Brain pericyte (primary cell): ENCODE measurements at regions not wholly inside any gene's neighbourhood (a gene's known extent, or its start where the extent isn't known, plus 50 kb on each side); places are given as distances from the start of the nearest gene placed in this dataset.

Experiments
- DNase-seq: peaks from one replicate; pipeline ENCODE4 v3.0.0-alpha.2; 2012; ENCODE audit warnings: low read depth, low spot score

DNA sequence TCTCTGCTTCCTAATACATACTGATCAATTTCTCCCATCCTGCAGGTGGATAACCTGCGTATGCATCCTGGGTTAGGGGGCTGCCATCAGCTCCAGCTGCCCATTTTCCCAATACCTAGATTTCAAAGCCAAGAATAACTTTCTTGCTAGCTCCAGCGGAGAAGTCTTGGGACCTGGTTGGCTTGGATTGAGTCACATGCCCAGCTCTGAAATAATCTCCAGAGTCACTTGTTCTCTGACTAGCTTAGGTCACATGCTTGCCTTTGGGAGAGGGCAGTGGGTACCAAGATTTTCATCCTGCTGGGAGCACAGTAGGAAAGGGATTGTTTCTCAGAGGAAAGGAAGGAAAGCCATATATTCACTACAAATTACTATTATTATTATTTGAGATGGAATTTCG is 70.0 kb upstream of the ELAC2 start:
- DNase-seq, result no peak

DNA sequence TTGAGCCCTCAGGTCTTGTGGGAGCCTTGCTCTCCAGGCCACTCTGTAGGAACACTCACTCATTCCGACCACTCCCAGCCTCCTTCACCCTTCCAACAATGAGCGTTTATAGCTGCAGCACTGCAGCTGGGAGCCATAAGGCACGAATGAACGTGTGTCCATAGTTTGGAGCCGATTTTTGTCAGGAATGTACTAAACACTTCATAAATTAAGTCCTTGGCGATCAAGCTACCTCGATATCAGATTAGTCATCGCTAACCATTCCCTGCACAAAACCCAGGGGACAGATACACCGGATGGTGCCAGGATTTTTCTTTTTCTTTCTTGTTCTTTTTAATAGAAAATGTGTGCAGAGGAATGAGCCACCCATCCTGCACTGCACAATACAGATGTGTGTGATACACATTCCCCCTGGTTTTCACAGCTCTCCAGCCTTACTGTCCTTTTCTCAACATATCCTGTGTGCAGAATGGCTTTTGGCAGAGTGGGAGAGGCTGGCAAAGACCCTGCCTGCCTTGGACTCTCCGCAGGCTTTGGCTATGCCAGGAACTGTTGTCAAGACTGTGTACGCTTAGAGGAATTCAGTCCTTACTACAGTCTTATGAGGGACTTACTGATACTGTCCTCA is 68.4 kb upstream of the ELAC2 start:
- no peak for DNase-seq

DNA sequence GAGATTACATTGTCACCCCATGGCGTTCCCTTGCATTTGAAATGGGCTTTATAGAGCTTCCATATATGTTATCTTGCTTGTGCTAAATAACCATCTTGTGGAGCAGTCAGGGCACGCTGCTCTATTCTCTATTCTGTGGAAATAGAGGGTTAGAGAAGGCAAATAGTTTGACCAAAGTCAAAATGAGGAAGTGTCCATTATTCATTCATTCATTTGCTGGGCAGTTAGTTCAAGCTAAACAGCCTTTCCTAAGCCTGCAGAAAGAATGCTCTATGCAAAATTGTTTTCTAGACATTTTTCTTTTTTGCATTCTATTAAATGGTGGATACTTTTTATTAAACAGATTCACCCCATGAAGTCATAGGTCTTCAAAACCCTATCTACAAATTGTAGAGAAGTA is 67.8 kb upstream of the ELAC2 start:
- no peak for DNase-seq

DNA sequence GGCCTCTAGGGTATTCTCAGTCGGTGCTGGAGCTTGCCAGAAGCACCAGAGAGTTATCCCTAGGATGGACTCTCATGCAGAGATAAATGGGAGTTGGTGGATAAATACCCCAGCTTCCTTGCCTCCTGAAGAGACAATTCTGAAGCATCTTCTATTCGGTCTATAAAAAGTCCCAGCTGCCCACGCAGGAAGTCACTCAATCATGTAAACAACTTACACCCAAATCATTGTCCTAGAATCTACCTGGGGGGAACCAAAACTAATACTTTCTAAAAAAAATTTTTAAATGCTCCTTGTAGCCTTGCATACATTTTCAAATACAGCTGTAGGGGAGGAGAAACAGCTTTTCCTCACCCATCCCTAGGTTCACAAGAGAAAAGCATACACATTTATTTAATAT is 66.6 kb upstream of the ELAC2 start:
- DNase-seq, result no peak

DNA sequence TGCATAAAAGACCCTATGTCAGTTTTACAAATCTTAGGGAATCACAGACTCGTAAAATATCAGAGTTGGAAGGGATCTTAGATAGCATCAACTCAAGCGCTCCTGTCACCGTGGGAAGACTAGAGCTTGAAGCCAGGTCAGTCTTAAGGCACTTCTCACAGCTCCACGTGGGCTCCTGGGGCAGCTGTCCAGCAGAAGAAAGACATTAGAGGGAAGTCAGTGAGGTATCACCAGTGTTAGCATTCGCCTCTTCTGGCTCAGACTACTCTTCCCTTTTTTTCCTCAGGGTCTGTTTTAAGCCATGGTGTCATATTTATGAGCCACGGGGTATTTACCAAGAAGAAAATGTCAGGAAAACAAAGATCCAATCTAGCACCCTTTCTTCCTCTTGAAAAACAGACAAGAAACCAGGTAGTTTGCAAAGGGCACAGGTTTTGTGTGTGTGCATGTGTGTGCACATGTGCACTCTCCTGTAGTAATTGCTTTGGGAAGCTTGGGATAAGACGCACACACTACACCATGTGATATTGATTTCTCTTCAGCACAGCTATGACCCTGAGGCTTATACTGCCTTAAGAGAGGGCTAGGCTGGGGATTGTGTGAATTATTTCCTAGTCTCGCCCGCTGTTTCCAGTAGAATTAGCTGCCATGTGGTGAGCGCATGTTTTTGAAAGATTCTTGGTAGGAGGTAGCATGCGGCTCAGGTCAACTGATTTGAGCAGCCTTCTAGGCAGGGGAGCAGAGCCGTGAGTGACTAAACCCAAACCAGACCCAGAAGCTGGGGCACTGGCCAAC is 61.0 kb upstream of the ELAC2 start:
- no peak for DNase-seq

DNA sequence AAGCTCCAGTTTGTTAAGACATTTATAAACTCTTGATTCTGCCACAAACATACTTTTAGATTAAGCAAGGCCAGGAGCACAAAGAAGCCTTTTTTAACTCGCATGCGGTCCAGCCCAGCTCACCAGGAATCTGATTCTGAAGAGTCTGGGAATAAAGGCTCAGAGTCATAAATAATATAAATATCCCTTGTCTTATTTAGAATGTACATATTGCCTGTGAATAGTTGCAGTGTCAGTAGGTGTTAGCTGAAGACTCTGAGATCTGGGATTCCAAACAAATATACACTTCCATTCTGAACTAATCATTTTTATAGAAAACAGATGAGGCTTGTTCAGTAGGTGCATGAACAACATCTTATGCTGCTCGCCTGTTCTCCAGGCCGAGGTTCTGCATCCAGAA is 59.1 kb upstream of the ELAC2 start:
- DNase-seq, result no peak

DNA sequence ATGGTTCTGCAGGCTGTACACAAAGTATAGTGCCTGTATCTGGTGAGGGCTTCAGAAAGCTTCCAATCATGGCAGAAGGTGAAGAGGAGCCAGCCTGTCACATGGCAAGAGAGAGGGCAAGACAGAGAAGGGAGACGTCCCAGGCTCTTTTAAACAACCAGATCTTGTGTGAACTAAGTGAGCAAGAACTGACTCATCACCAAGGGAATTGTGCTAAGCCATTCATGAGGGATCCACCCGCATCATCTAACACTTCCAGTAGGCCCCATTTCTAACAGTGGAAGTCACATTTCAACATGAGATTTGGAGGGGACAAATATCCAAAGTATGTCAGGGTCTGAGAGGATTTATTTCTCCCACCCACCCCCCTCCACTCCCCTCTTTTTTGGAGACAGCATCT is 56.2 kb upstream of the ELAC2 start:
- DNase-seq, result no peak

DNA sequence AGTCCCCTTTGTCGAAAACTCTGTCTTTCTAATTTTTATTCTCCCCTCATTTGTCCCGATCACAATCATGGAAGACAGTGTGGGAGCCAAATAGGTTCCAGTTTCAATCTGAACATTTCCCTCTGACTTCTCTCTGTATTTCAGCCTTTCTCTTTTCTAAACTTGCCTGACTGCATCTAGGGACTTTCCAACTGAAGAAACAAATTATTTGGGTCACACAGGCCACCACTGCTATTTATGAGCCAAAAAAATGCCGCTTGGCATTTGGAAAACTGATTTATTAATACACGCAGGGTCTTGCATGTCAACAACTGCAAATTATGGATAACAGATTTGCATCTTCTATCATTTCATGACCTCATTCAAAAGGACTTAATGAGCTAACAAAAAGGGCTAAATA is 55.2 kb upstream of the ELAC2 start:
- DNase-seq, result no peak

DNA sequence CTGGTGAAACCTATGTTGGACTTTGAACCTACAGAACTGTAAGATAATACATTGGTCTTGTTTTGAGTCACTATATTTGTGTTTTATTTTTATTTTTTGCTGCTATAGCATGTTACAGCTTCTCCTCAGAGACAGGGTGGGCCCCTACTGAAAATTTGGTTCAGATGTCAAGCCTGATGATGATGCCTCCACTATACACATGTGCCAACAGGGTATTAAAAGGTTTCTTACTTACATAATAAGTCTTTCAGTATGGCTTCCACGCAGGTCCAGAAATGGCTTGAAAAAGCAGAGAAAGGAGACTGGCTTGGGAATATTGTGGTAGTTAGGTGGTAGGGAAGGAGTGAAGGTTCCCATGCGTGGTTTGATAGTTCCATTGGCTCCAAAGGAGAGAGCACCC is 52.9 kb upstream of the ELAC2 start:
- no peak for DNase-seq

DNA sequence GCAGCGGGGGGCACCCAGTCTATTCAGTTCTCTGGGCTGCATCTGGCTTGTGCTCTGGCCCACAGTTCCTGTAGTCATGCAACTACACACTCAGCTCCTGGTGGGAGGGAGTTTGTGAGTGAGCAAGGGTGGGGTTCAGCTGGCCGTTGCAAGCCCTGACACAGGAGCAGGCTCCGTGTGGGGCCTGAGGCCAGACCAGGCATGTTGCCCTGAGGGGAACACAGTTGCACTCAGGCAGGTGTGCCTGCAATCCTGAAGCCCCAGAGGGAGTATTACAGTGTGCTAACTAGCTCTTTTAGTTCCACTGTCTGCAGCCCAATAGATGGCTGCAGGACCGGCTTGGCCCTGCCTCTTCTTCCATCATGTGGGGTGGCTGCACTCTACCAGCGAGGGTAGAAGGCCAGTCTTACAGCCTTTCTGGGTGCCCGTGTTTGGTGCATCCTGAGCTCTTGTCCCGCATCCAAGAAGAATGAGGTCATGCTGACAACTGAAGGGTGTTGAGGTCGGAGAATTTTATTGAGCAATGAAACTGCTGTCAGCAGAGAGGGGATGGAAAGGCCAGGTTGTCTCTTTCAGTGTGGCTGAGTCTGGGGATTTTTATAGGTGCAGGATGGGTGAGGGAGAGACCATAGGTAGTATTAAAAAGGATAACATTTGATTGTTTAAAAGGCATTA is 49.9 kb upstream of the ELAC2 start:
- DNase-seq, result no peak
